ENCODE measurements at regions not wholly inside any gene's neighbourhood (a gene's known extent, or its start where the extent isn't known, plus 50 kb on each side); places are given as distances from the start of the nearest gene placed in this dataset.

GRCh38 chr10:62548686-62549085, 174.5 kb downstream of the ZNF365 start:
- no peak for DNase-seq (ENCODE audit: low read depth)

- no peak for DNase-seq (ENCODE audit: low read depth)
Observed at GRCh38 chr10:62550173-62550572, 176.0 kb downstream of the ZNF365 start.

- no peak for DNase-seq (ENCODE audit: low read depth)
Observed at GRCh38 chr10:62554632-62555199, 180.5 kb downstream of the ZNF365 start.

GRCh38 chr10:62559481-62560200, 185.5 kb downstream of the ZNF365 start:
- no peak for DNase-seq (ENCODE audit: low read depth)

- DNase-seq (ENCODE audit: low read depth) = no peak
Observed at GRCh38 chr10:62560201-62560819, 186.1 kb downstream of the ZNF365 start.

GRCh38 chr10:62561151-62561550, 187.0 kb downstream of the ZNF365 start:
- DNase-seq (ENCODE audit: low read depth) = no peak

GRCh38 chr10:62562101-62562500, 187.9 kb downstream of the ZNF365 start:
- no peak for DNase-seq (ENCODE audit: low read depth)

GRCh38 chr10:62562795-62563194, 188.6 kb downstream of the ZNF365 start:
- no peak for DNase-seq (ENCODE audit: low read depth)

GRCh38 chr10:62573929-62574328, 199.8 kb downstream of the ZNF365 start:
- no peak for DNase-seq (ENCODE audit: low read depth)

- DNase-seq (ENCODE audit: low read depth) = no peak
Observed at GRCh38 chr10:62577076-62577475, 202.9 kb downstream of the ZNF365 start.

- DNase-seq (ENCODE audit: low read depth) = no peak
Observed at GRCh38 chr10:62577666-62578291, 203.6 kb downstream of the ZNF365 start.

- DNase-seq (ENCODE audit: low read depth) = no peak
Observed at GRCh38 chr10:62578301-62578700, 204.1 kb downstream of the ZNF365 start.

GRCh38 chr10:62578916-62579315, 204.7 kb downstream of the ZNF365 start:
- no peak for DNase-seq (ENCODE audit: low read depth)

- no peak for DNase-seq (ENCODE audit: low read depth)
Observed at GRCh38 chr10:62580396-62580795, 206.2 kb downstream of the ZNF365 start.

GRCh38 chr10:62581351-62581750, 207.2 kb downstream of the ZNF365 start:
- DNase-seq (ENCODE audit: low read depth) = no peak

GRCh38 chr10:62582101-62582705, 208.0 kb downstream of the ZNF365 start:
- DNase-seq (ENCODE audit: low read depth) = no peak

GRCh38 chr10:62582804-62583208, 208.6 kb downstream of the ZNF365 start:
- DNase-seq (ENCODE audit: low read depth) = no peak

- DNase-seq (ENCODE audit: low read depth) = no peak
Observed at GRCh38 chr10:62583876-62584615, 209.9 kb downstream of the ZNF365 start.

GRCh38 chr10:62584731-62585130, 210.6 kb downstream of the ZNF365 start:
- DNase-seq (ENCODE audit: low read depth) = no peak

- DNase-seq (ENCODE audit: low read depth) = no peak
Observed at GRCh38 chr10:62585211-62585775, 211.1 kb downstream of the ZNF365 start.

GRCh38 chr10:62587011-62587410, 212.8 kb downstream of the ZNF365 start:
- no peak for DNase-seq (ENCODE audit: low read depth)

GRCh38 chr10:62588116-62588515, 213.9 kb downstream of the ZNF365 start:
- no peak for DNase-seq (ENCODE audit: low read depth)

Data from HS-27A (cell line).